HepG2 (cell line): ENCODE measurements at regions not wholly inside any gene's neighbourhood (a gene's known extent, or its start where the extent isn't known, plus 50 kb on each side); places are given as distances from the start of the nearest gene placed in this dataset.

Source experiments
- ATAC-seq: fragments of 200-7000 bp; cut with Tn5 transposase; 3 replicates; pipeline ENCODE4 v1.9.1; 2020; ENCODE audit warnings: mild to moderate bottlenecking, moderate library complexity
- BruUV-seq: library from RNA; stranded (reverse); fragments of 400-500 nt; replicated peaks from 2 replicates; lab custom pipeline; 2021; lab: Mats Ljungman, UMichigan
- CTCF ChIA-PET: fragments of 300-600 bp; formaldehyde crosslinking; extraction: SDS; loops from one replicate; lab custom pipeline; 2021; ENCODE audit warnings: low total read pairs, inconsistent platforms, low intra/inter-chr PET ratio; lab: Yijun Ruan, JAX
- POLR2A ChIA-PET: fragments of 350-600 bp; sonication (Branson Sonifier 250); formaldehyde crosslinking; loops from one replicate; lab custom pipeline; 2020; ENCODE audit warnings: antibody characterized with exemption, inconsistent platforms; lab: Yijun Ruan, JAX
- DNase-seq: peaks from one replicate; pipeline ENCODE4 v3.0.0-alpha.2; 2015; ENCODE audit warnings: low spot score
- FAIRE-seq: peaks from 3 replicates; lab custom pipeline; 2011; peaks lifted over from hg19 to GRCh38; lab: Jason Lieb, UNC
- H2AFZ ChIP-seq: one replicate; pipeline ENCODE4 v1.6.1; 2011; ENCODE audit warnings: low read length, inconsistent platforms
- H3K27ac ChIP-seq: fragments of 300-600 bp; 3 replicates; pipeline ENCODE4 v1.8.0; 2011; ENCODE audit warnings: mixed run types, mild to moderate bottlenecking, mixed read lengths, low read length, inconsistent platforms; ENCODE audit not compliant: insufficient read depth; ENCODE audit errors: extremely low read length
- H3K27me3 ChIP-seq, 2 experiments: fragments of 200-600 bp in 1 of 2; 2 replicates in 1 of 2; 3 replicates in 1 of 2; pipeline versions ENCODE4 v1.6.0 to v1.8.0; 2011; ENCODE audit warnings: low read length in 2 of 2, mild to moderate bottlenecking in 2 of 2, moderate library complexity in 2 of 2, inconsistent platforms in 1 of 2; ENCODE audit not compliant: insufficient read depth in 2 of 2, control insufficient read depth in 1 of 2
- H3K36me3 ChIP-seq, 2 experiments: fragments of 200-600 bp in 1 of 2; replicated peaks in 1 of 2; 2 replicates in 1 of 2; 3 replicates in 1 of 2; pipeline versions ENCODE4 v1.5.1 to v1.8.0; 2011; ENCODE audit warnings: low read length in 2 of 2, inconsistent platforms in 1 of 2; ENCODE audit not compliant: insufficient read depth in 2 of 2, control insufficient read depth in 1 of 2
- H3K4me1 ChIP-seq: 2 replicates; pipeline ENCODE4 v1.5.1; 2012; ENCODE audit warnings: low read length, inconsistent platforms; ENCODE audit not compliant: insufficient read depth
- H3K4me2 ChIP-seq: 2 replicates; pipeline ENCODE4 v1.6.0; 2011; ENCODE audit warnings: low read depth, low read length, inconsistent platforms
- H3K4me3 ChIP-seq, 3 experiments: fragments of 200-600 bp in 1 of 3; sonication (generic), shearing (Covaris generic) in 1 of 3; replicated peaks in 1 of 3; 2 replicates each; pipeline ENCODE4 v1.5.1; 2011 to 2016; ENCODE audit warnings: low read length in 3 of 3, inconsistent platforms in 2 of 3, low read depth in 2 of 3, mild to moderate bottlenecking in 2 of 3, control low read depth in 1 of 3, mixed read lengths in 1 of 3; ENCODE audit not compliant: insufficient read depth in 1 of 3
- H3K79me2 ChIP-seq: one replicate; pipeline ENCODE4 v1.6.1; 2011; ENCODE audit warnings: low read length, inconsistent platforms; ENCODE audit not compliant: insufficient read depth
- H3K9ac ChIP-seq: 2 replicates; pipeline ENCODE4 v1.6.0; 2011; ENCODE audit warnings: mild to moderate bottlenecking, low read depth, low read length, inconsistent platforms; ENCODE audit not compliant: insufficient read depth
- H3K9me3 ChIP-seq: 2 replicates; pipeline ENCODE4 v1.5.1; 2012; ENCODE audit warnings: mild to moderate bottlenecking, low read length
- H4K20me1 ChIP-seq: 2 replicates; pipeline ENCODE4 v1.6.0; 2011; ENCODE audit warnings: inconsistent platforms, mild to moderate bottlenecking, low read length, moderate library complexity; ENCODE audit not compliant: insufficient read depth
- ASH2L ChIP-seq: fragments of 300-600, 200-600 bp; sonication (generic); IDR thresholded peaks from 2 replicates; pipeline ENCODE4 v1.7.0; 2017; ENCODE audit warnings: low read depth, mild to moderate bottlenecking, moderate library complexity, mixed read lengths, low read length; ENCODE audit not compliant: insufficient read length
- KAT8 ChIP-seq: IDR thresholded peaks from 2 replicates; pipeline ENCODE4 v1.6.1; 2016; ENCODE audit warnings: missing genetic modification reagents, missing compliant biosample characterization
- LBX2 ChIP-seq: sonication (generic); formaldehyde crosslinking; IDR thresholded peaks from 2 replicates; pipeline ENCODE4 v1.5.0; 2020; ENCODE audit warnings: missing genetic modification reagents, mild to moderate bottlenecking, borderline replicate concordance
- MXD1 ChIP-seq: sonication (generic); formaldehyde crosslinking; IDR thresholded peaks from 2 replicates; pipeline ENCODE4 v1.4.0; 2020; ENCODE audit warnings: mild to moderate bottlenecking, missing genetic modification reagents
- PAWR ChIP-seq: sonication (generic); formaldehyde crosslinking; IDR thresholded peaks from 2 replicates; pipeline ENCODE4 v1.4.0; 2020; ENCODE audit warnings: missing genetic modification reagents, mild to moderate bottlenecking, borderline replicate concordance
- PHB2 ChIP-seq: fragments of 450-650 bp; IDR thresholded peaks from 2 replicates; pipeline ENCODE4 v1.6.1; 2018; ENCODE audit not compliant: partially characterized antibody
- RERE ChIP-seq: IDR thresholded peaks from 2 replicates; pipeline ENCODE4 v1.6.1; 2016; ENCODE audit warnings: low read depth, missing genetic modification reagents, missing compliant biosample characterization
- SRF ChIP-seq: IDR thresholded peaks from 2 replicates; pipeline ENCODE4 v1.6.1; 2011; ENCODE audit warnings: mild to moderate bottlenecking, low read depth, low read length, moderate library complexity
- TBX2 ChIP-seq: sonication (generic); formaldehyde crosslinking; IDR thresholded peaks from 2 replicates; pipeline ENCODE4 v1.5.0; 2020; ENCODE audit warnings: missing genetic modification reagents, mild to moderate bottlenecking, borderline replicate concordance
- TBX3 ChIP-seq: fragments of 450-650 bp; IDR thresholded peaks from 2 replicates; pipeline ENCODE4 v1.6.1; 2017; ENCODE audit warnings: antibody characterized with exemption, mild to moderate bottlenecking, inconsistent platforms, borderline replicate concordance
- ZBTB2 ChIP-seq: sonication (generic); formaldehyde crosslinking; IDR thresholded peaks from 2 replicates; pipeline ENCODE4 v1.8.0; 2022; ENCODE audit warnings: low read depth, missing genetic modification reagents
- ZC3H4 ChIP-seq: sonication (generic); formaldehyde crosslinking; IDR thresholded peaks from 2 replicates; pipeline ENCODE4 v1.4.0; 2020; ENCODE audit warnings: missing genetic modification reagents, borderline replicate concordance
- ZNF75D ChIP-seq: sonication (generic); formaldehyde crosslinking; IDR thresholded peaks from 2 replicates; pipeline ENCODE4 v1.8.1; 2023; ENCODE audit warnings: missing genetic modification reagents, mild to moderate bottlenecking, borderline replicate concordance
- ZNF784 ChIP-seq: sonication (generic); formaldehyde crosslinking; IDR thresholded peaks from 2 replicates; pipeline ENCODE4 v1.5.1; 2020; ENCODE audit warnings: missing genetic modification reagents, mild to moderate bottlenecking, borderline replicate concordance
- WGBS: methylation state at CpG from one replicate; pipeline ENCODE4 v1.1.6; 2017; ENCODE audit warnings: low lambda C conversion rate; 5-methylcytosine and 5-hydroxymethylcytosine counted together
- in situ Hi-C: cut with HindIII; loops from 2 replicates; pipeline ENCODE4 v1.10.0; 2017; ENCODE audit warnings: low pct_unique_long_range_greater_than_20kb; ENCODE audit not compliant: extremely low pct_ligation_motif_present
- intact Hi-C: fragments of 100-400 bp; cut with micrococcal nuclease; formaldehyde crosslinking; loops from one replicate; pipeline ENCODE4 v1.10.0; 2022; ENCODE audit not compliant: unreplicated experiment

- ATAC-seq (no peak), FAIRE-seq (no peak)
- no TSS peak for BruUV-seq
These were observed 876.4 kb upstream of the SEL1L start for GRCh38 chr14:82410064-82410463.

More at GRCh38 chr14:82410064-82410463, 876.4 kb upstream of the SEL1L start:
- 0% methylated on average over 1 of the region's 1 CpG for WGBS
- H3K9ac ChIP-seq: no peak overlapping the region
- no peaks in the 10 kb centered on the region for H3K79me2 ChIP-seq
- no peaks in the 10 kb centered on the region for H3K4me1 ChIP-seq
- no peak overlapping the region for H3K4me2 ChIP-seq
- POLR2A ChIA-PET: no interaction called here
- H3K36me3 ChIP-seq: no peaks in the 10 kb centered on the region
- peaks cover 82% of the 10 kb centered on the region for H3K9me3 ChIP-seq
- in situ Hi-C loops (no loop called here), intact Hi-C loops (no loop called here)
- no peak for TF ChIP-seq MXD1 (CRISPR knock-in tag)
- TF ChIP-seq TBX3: no peak
- no peak for TF ChIP-seq ASH2L
- TF ChIP-seq SRF: no peak
- TF ChIP-seq PHB2: no peak
- no peak for TF ChIP-seq ZNF75D (CRISPR knock-in tag)
- no peak for TF ChIP-seq ZC3H4 (CRISPR knock-in tag)
- no peak for TF ChIP-seq ZNF784 (CRISPR knock-in tag)
- no peak for TF ChIP-seq ZBTB2
- TF ChIP-seq PAWR: no peak
- TF ChIP-seq TBX2 (CRISPR knock-in tag): no peak
- no peak for TF ChIP-seq KAT8 (CRISPR knock-in tag)
- no peak for TF ChIP-seq RERE
- TF ChIP-seq LBX2 (CRISPR knock-in tag): no peak
- TF ChIP-seq, all 625 proteins: peak for 0
- Histone ChIP-seq H3K27ac (no peak overlapping the region), H3K4me3 (no peak overlapping the region), H4K20me1 (no peaks in the 10 kb centered on the region), H3K27me3 (no peaks in the 10 kb centered on the region), H2AFZ (no peak overlapping the region)
- DNase-seq: no peak
- CTCF ChIA-PET: no interaction called here
